Endothelial cell of umbilical vein (primary cell): ENCODE measurements at regions not wholly inside any gene's neighbourhood (a gene's known extent, or its start where the extent isn't known, plus 50 kb on each side); places are given as distances from the start of the nearest gene placed in this dataset.

ENCODE experiments used
- EZH2 ChIP-seq: IDR thresholded peaks from 2 replicates; pipeline ENCODE4 v1.6.1; 2012; ENCODE audit warnings: borderline replicate concordance, low read depth, mild to moderate bottlenecking, moderate library complexity, low read length, inconsistent platforms; ENCODE audit not compliant: severe bottlenecking
- FOS ChIP-seq: IDR thresholded peaks from 2 replicates; pipeline ENCODE4 v1.6.1; 2011; ENCODE audit warnings: mild to moderate bottlenecking, low read length, moderate library complexity, borderline replicate concordance; ENCODE audit not compliant: insufficient read depth
- MAX ChIP-seq: IDR thresholded peaks from 2 replicates; pipeline ENCODE4 v1.6.1; 2011; ENCODE audit not compliant: insufficient read depth, insufficient read length
- MYC ChIP-seq: IDR thresholded peaks from one replicate; pipeline ENCODE4 v1.6.1; 2011; ENCODE audit warnings: mild to moderate bottlenecking, low read depth, low read length
- POLR2A ChIP-seq: IDR thresholded peaks from 2 replicates; pipeline ENCODE4 v1.6.1; 2012; ENCODE audit warnings: low read depth, mild to moderate bottlenecking, control low read depth, low read length
- POLR2AphosphoS5 ChIP-seq: IDR thresholded peaks from 2 replicates; pipeline ENCODE4 v1.6.1; 2012; ENCODE audit warnings: low read depth, mild to moderate bottlenecking, control low read depth, low read length, moderate library complexity; ENCODE audit not compliant: insufficient read depth
- TF ChIP-seq, protein P1 (sequence below), 2 donors: IDR thresholded peaks; 1 replicate in 1 of 2; 2 replicates in 1 of 2; pipeline ENCODE4 v1.5.1; 2011; ENCODE audit warnings: low read length in 2 of 2, mild to moderate bottlenecking in 2 of 2, moderate library complexity in 2 of 2, control low read depth in 1 of 2, inconsistent platforms in 1 of 2, low read depth in 1 of 2; ENCODE audit not compliant: insufficient read depth in 1 of 2; ENCODE audit errors: extremely low read depth in 1 of 2

- TF ChIP-seq, protein P1, sequence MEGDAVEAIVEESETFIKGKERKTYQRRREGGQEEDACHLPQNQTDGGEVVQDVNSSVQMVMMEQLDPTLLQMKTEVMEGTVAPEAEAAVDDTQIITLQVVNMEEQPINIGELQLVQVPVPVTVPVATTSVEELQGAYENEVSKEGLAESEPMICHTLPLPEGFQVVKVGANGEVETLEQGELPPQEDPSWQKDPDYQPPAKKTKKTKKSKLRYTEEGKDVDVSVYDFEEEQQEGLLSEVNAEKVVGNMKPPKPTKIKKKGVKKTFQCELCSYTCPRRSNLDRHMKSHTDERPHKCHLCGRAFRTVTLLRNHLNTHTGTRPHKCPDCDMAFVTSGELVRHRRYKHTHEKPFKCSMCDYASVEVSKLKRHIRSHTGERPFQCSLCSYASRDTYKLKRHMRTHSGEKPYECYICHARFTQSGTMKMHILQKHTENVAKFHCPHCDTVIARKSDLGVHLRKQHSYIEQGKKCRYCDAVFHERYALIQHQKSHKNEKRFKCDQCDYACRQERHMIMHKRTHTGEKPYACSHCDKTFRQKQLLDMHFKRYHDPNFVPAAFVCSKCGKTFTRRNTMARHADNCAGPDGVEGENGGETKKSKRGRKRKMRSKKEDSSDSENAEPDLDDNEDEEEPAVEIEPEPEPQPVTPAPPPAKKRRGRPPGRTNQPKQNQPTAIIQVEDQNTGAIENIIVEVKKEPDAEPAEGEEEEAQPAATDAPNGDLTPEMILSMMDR (IDR thresholded peaks at IDR 0.05; ENCODE audit: extremely low read depth in 1 of 2, insufficient read depth in 1 of 2, low read depth in 1 of 2, low read length in 2 of 2), result no peak
- no peak for TF ChIP-seq POLR2A
- no peak for TF ChIP-seq EZH2
- no peak for TF ChIP-seq POLR2AphosphoS5
- no peak for TF ChIP-seq FOS
- no peak for TF ChIP-seq MYC
- no peak for TF ChIP-seq MAX
Measured at GRCh38 chr2:215624423-215624829, 188.6 kb upstream of the FN1 start.
